HEK293T (cell line): ENCODE measurements at regions not wholly inside any gene's neighbourhood (a gene's known extent, or its start where the extent isn't known, plus 50 kb on each side); places are given as distances from the start of the nearest gene placed in this dataset.

Source experiments
- BHLHE40 ChIP-seq: fragments of 450-650 bp; IDR thresholded peaks from 2 replicates; pipeline ENCODE4 v1.6.1; 2016; ENCODE audit warnings: mild to moderate bottlenecking, moderate library complexity, borderline replicate concordance
- CTBP1 ChIP-seq: fragments of 450-650 bp; IDR thresholded peaks from 2 replicates; pipeline ENCODE4 v1.6.1; 2016; ENCODE audit warnings: borderline replicate concordance
- ELF4 ChIP-seq: fragments of 450-650 bp; IDR thresholded peaks from 2 replicates; pipeline ENCODE4 v1.6.1; 2017; ENCODE audit warnings: antibody characterized with exemption
- FOXA1 ChIP-seq: fragments of 450-650 bp; IDR thresholded peaks from 2 replicates; pipeline ENCODE4 v1.6.1; 2016; ENCODE audit warnings: mild to moderate bottlenecking
- FOXM1 ChIP-seq: fragments of 450-650 bp; IDR thresholded peaks from 2 replicates; pipeline ENCODE4 v1.6.1; 2017; ENCODE audit warnings: mild to moderate bottlenecking, borderline replicate concordance
- L3MBTL2 ChIP-seq: fragments of 450-650 bp; conservative IDR thresholded peaks from 2 replicates; pipeline ENCODE4 v1.6.1; 2016; ENCODE audit warnings: mild to moderate bottlenecking
- SP1 ChIP-seq: fragments of 450-650 bp; IDR thresholded peaks from 2 replicates; pipeline ENCODE4 v1.6.1; 2017
- SUZ12 ChIP-seq: fragments of 450-650 bp; IDR thresholded peaks from 2 replicates; pipeline ENCODE4 v1.6.1; 2016; ENCODE audit warnings: mild to moderate bottlenecking
- TF ChIP-seq, protein P1 (sequence below): fragments of 450-650 bp; IDR thresholded peaks from 2 replicates; pipeline ENCODE4 v1.6.1; 2016

DNA sequence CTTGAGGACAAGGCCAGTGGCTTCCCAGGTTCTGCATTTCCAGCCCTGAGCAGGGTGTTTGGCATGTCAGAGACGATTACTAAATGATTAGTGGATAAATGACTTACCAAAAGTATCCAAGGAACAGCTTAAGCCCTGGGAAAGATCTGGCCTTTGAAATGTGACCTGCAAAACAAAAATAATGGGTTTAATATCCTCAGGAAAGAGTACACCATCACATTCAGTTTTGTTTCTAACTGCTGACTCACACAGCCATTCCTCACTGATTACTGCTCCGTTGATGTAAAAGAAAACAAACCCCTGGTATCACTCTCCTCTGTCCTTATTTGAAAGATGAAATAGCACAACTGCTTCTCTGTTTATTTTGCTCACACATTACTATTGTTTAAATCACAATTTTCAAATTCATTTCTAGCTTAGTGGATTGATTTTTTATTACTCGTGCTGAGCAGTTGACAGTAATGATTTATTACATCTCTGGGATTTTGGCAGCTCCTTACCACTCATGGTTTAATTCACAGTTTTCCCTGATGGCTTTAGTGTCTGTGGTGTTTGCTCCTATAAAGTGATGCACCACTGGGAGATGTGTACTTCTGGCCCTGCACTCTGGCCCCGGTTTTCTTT is 117.0 kb downstream of the CBLL2 start:
- no peak for TF ChIP-seq SUZ12
- TF ChIP-seq FOXA1: no peak
- TF ChIP-seq, protein P1, sequence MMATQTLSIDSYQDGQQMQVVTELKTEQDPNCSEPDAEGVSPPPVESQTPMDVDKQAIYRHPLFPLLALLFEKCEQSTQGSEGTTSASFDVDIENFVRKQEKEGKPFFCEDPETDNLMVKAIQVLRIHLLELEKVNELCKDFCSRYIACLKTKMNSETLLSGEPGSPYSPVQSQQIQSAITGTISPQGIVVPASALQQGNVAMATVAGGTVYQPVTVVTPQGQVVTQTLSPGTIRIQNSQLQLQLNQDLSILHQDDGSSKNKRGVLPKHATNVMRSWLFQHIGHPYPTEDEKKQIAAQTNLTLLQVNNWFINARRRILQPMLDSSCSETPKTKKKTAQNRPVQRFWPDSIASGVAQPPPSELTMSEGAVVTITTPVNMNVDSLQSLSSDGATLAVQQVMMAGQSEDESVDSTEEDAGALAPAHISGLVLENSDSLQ: peak; percentile 94
- TF ChIP-seq BHLHE40: no peak
- no peak for TF ChIP-seq ELF4
- peak; percentile 81; the same call in 1 of the 2 replicates for TF ChIP-seq CTBP1
- no peak for TF ChIP-seq SP1
- no peak for TF ChIP-seq FOXM1
- no peak for TF ChIP-seq L3MBTL2
